Endothelial cell of umbilical vein (primary cell): ENCODE measurements at regions not wholly inside any gene's neighbourhood (a gene's known extent, or its start where the extent isn't known, plus 50 kb on each side); places are given as distances from the start of the nearest gene placed in this dataset.

Experiments used
- BruUV-seq: library from RNA; stranded (reverse); fragments of 400-500 nt; replicated peaks from 2 replicates; lab custom pipeline; 2021; lab: Mats Ljungman, UMichigan
- CTCF ChIA-PET: fragments of 300-600, 350-600 bp; sonication (Branson Sonifier 250); formaldehyde crosslinking; loops from one replicate; lab custom pipeline; 2021; ENCODE audit warnings: antibody characterized with exemption, inconsistent platforms; lab: Charles Lee
- POLR2A ChIA-PET: fragments of 300-600, 350-600 bp; sonication (Branson Sonifier 250); formaldehyde crosslinking; loops from one replicate; lab custom pipeline; 2021; ENCODE audit warnings: antibody characterized with exemption, inconsistent platforms; lab: Charles Lee
- DNase-seq: peaks from one replicate; pipeline ENCODE4 v3.0.0-alpha.2; 2011; ENCODE audit warnings: low read depth, low spot score
- FAIRE-seq: peaks from 2 replicates; lab custom pipeline; 2011; peaks lifted over from hg19 to GRCh38; lab: Jason Lieb, UNC
- H2AFZ ChIP-seq: 2 replicates; pipeline ENCODE4 v1.6.0; 2012; ENCODE audit warnings: low read depth, low read length, control low read depth, inconsistent platforms
- H3K27ac ChIP-seq: 2 replicates; pipeline ENCODE4 v1.5.1; 2011; ENCODE audit warnings: low read depth, mild to moderate bottlenecking, control low read depth, low read length, moderate library complexity; ENCODE audit not compliant: insufficient read depth
- H3K27me3 ChIP-seq, 2 experiments: 2 replicates each; pipeline versions ENCODE4 v1.6.0 to v1.6.1; 2011; ENCODE audit warnings: low read length in 2 of 2, mixed read lengths in 1 of 2; ENCODE audit not compliant: control insufficient read depth in 2 of 2, insufficient read depth in 2 of 2
- H3K36me3 ChIP-seq, 2 experiments: 2 replicates in 1 of 2; 3 replicates in 1 of 2; pipeline ENCODE4 v1.5.1; 2011; ENCODE audit warnings: low read length in 2 of 2, mild to moderate bottlenecking in 1 of 2, moderate library complexity in 1 of 2; ENCODE audit not compliant: control insufficient read depth in 2 of 2, insufficient read depth in 2 of 2; ENCODE audit errors: extremely low read depth in 1 of 2
- H3K4me1 ChIP-seq: 3 replicates; pipeline ENCODE4 v1.5.1; 2011; ENCODE audit warnings: mild to moderate bottlenecking, low read length; ENCODE audit not compliant: control insufficient read depth, insufficient read depth; ENCODE audit errors: extremely low read depth
- H3K4me2 ChIP-seq: 2 replicates; pipeline ENCODE4 v1.6.1; 2011; ENCODE audit warnings: low read length, control low read depth, mixed read lengths; ENCODE audit not compliant: insufficient read depth
- H3K4me3 ChIP-seq, 3 experiments: fragments of 200-600 bp in 1 of 3; sonication (generic), shearing (Covaris generic) in 1 of 3; replicated peaks in 1 of 3; 2 replicates each; pipeline ENCODE4 v1.5.1; 2011 to 2016; ENCODE audit warnings: control low read depth in 3 of 3, low read length in 3 of 3, mild to moderate bottlenecking in 2 of 3, inconsistent platforms in 1 of 3, low read depth in 1 of 3, moderate library complexity in 1 of 3; ENCODE audit not compliant: insufficient read depth in 1 of 3
- H3K79me2 ChIP-seq: 2 replicates; pipeline ENCODE4 v1.6.0; 2012; ENCODE audit warnings: low read length, inconsistent platforms; ENCODE audit not compliant: control insufficient read depth, insufficient read depth
- H3K9ac ChIP-seq: replicated peaks from 2 replicates; pipeline ENCODE3; 2011; ENCODE audit warnings: low read length, control low read depth; ENCODE audit not compliant: insufficient read depth; ENCODE audit errors: extremely low read depth
- H3K9me1 ChIP-seq: replicated peaks from 3 replicates; pipeline ENCODE4 v1.6.0; 2011; ENCODE audit warnings: mild to moderate bottlenecking, low read length; ENCODE audit not compliant: control insufficient read depth, insufficient read depth; ENCODE audit errors: extremely low read depth
- H3K9me3 ChIP-seq: replicated peaks from 2 replicates; pipeline ENCODE4 v1.5.1; 2012; ENCODE audit warnings: low read length, inconsistent platforms; ENCODE audit not compliant: control insufficient read depth, insufficient read depth
- H4K20me1 ChIP-seq: replicated peaks from 2 replicates; pipeline ENCODE3; 2011; ENCODE audit warnings: mild to moderate bottlenecking, low read length; ENCODE audit not compliant: control insufficient read depth, insufficient read depth; ENCODE audit errors: extremely low read depth
- CTCF ChIP-seq, 2 donors: IDR thresholded peaks; 1 replicate in 1 of 2; 2 replicates in 1 of 2; pipeline ENCODE4 v1.5.1; 2011; ENCODE audit warnings: low read length in 2 of 2, mild to moderate bottlenecking in 2 of 2, moderate library complexity in 2 of 2, control low read depth in 1 of 2, inconsistent platforms in 1 of 2, low read depth in 1 of 2; ENCODE audit not compliant: insufficient read depth in 1 of 2; ENCODE audit errors: extremely low read depth in 1 of 2
- EZH2 ChIP-seq: IDR thresholded peaks from 2 replicates; pipeline ENCODE4 v1.6.1; 2012; ENCODE audit warnings: borderline replicate concordance, low read depth, mild to moderate bottlenecking, moderate library complexity, low read length, inconsistent platforms; ENCODE audit not compliant: severe bottlenecking
- MYC ChIP-seq: IDR thresholded peaks from one replicate; pipeline ENCODE4 v1.6.1; 2011; ENCODE audit warnings: mild to moderate bottlenecking, low read depth, low read length
- POLR2A ChIP-seq: IDR thresholded peaks from 2 replicates; pipeline ENCODE4 v1.6.1; 2012; ENCODE audit warnings: low read depth, mild to moderate bottlenecking, control low read depth, low read length
- dilution Hi-C: fragments of 300-500 bp; cut with MboI; formaldehyde crosslinking; loops from one replicate; pipeline ENCODE4 v1.15.0; 2019; ENCODE audit warnings: low sequenced_read_pairs; ENCODE audit not compliant: extremely low pct_ligation_motif_present
- intact Hi-C: fragments of 100-400 bp; cut with micrococcal nuclease; formaldehyde crosslinking; loops from one replicate; pipeline ENCODE4 v1.10.0; 2022

DNA sequence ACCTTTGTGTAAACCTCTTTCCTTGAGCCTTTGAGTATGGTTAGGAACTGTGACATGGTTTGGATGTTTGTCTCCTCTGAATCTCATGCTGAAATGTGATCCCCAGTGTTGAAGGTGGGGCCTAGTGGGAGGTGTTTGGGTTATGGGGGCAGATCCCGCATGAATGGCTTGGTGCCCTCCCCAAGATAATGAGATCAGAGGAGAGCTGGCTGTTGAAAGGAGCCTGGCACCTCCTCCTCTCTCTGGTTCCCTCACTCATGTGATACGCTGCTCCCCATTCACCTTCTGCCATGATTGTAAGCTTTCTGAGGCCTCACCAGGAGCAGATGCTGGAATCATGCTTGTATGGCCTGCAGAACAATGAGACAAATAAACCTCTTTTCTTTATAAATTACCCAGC is 1110.2 kb downstream of the CDH11 start:
- Histone ChIP-seq H3K4me1 (no peaks in the 10 kb centered on the region), H3K4me2 (no peak overlapping the region), H3K9me3 (no peaks in the 10 kb centered on the region), H2AFZ (no peak overlapping the region), H3K9ac (no peak overlapping the region), H3K27me3 (no peaks in the 10 kb centered on the region), H3K27ac (no peak overlapping the region), H4K20me1 (no peaks in the 10 kb centered on the region), H3K79me2 (no peaks in the 10 kb centered on the region), H3K4me3 (no peak overlapping the region), H3K36me3 (no peaks in the 10 kb centered on the region), H3K9me1 (no peaks in the 10 kb centered on the region)
- DNase-seq (no peak), FAIRE-seq (no peak)
- TF ChIP-seq MYC (no peak), EZH2 (no peak), POLR2A (no peak)
- BruUV-seq, result no TSS peak
- CTCF ChIA-PET, result no interaction called here
- intact Hi-C loops (no loop called here), dilution Hi-C loops (no loop called here)
- POLR2A ChIA-PET, result no interaction called here

DNA sequence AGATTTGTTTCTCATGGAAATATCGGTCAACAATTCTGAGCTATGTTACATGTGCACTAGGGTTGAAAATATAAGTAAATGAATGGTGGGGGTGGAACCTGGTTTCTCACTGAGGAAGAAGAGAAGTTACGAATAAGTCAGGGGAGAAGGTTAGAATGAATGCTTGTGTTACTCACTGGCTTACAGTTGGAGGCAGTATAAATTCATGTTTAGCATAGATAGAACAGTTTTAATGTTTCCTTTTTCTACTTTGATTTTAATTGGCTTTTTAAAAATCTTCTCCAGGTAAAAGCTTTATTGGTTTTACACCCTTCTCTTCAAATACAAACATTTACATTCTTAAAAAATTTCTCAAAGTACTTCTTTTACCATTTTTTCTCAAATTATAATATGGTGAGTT is 1113.7 kb downstream of the CDH11 start:
- FAIRE-seq, result no peak
- Histone ChIP-seq H3K9me1 (no peaks in the 10 kb centered on the region), H4K20me1 (no peaks in the 10 kb centered on the region), H3K27ac (no peak overlapping the region), H3K4me1 (no peaks in the 10 kb centered on the region), H3K9ac (no peak overlapping the region), H3K36me3 (no peaks in the 10 kb centered on the region), H3K9me3 (no peaks in the 10 kb centered on the region), H3K79me2 (no peaks in the 10 kb centered on the region), H3K27me3 (no peaks in the 10 kb centered on the region), H3K4me3 (no peak overlapping the region), H2AFZ (no peak overlapping the region), H3K4me2 (no peak overlapping the region)
- TF ChIP-seq POLR2A, result no peak
- no peak for TF ChIP-seq CTCF (IDR thresholded peaks at IDR 0.05; ENCODE audit: extremely low read depth in 1 of 2, insufficient read depth in 1 of 2, low read depth in 1 of 2, low read length in 2 of 2)
- ChIA-PET CTCF (no interaction called here), POLR2A (no interaction called here)
- dilution Hi-C loops (no loop called here), intact Hi-C loops (no loop called here)
- no TSS peak for BruUV-seq
- no peak for DNase-seq
